Tibial nerve (tissue), 4 donors: ENCODE measurements at regions not wholly inside any gene's neighbourhood (a gene's known extent, or its start where the extent isn't known, plus 50 kb on each side); places are given as distances from the start of the nearest gene placed in this dataset.

Source experiments
- DNase-seq, 2 donors: peaks; one replicate each; pipeline ENCODE4 v3.0.0-alpha.2; 2019; ENCODE audit warnings: low spot score in 2 of 2
- H3K27ac ChIP-seq, 4 donors: fragments of 200-600 bp; sonication (generic) in 3 of 4; one replicate each; pipeline ENCODE4 v1.5.1; 2017 to 2019; ENCODE audit warnings: mild to moderate bottlenecking in 1 of 4
- H3K27me3 ChIP-seq, 2 donors: fragments of 200-600 bp; sonication (generic) in 1 of 2; one replicate each; pipeline versions ENCODE4 v1.5.1 to v1.6.0; 2017 to 2019
- H3K36me3 ChIP-seq, 3 donors: fragments of 200-600 bp; sonication (generic); one replicate each; pipeline ENCODE4 v1.5.1; 2018 to 2019
- H3K4me1 ChIP-seq, 4 donors: fragments of 200-600 bp; sonication (generic) in 3 of 4; one replicate each; pipeline ENCODE4 v1.5.1; 2017 to 2019
- H3K4me3 ChIP-seq, 4 donors: fragments of 200-600 bp; sonication (generic) in 3 of 4; one replicate each; pipeline ENCODE4 v1.5.1; 2017 to 2019; ENCODE audit warnings: mild to moderate bottlenecking in 1 of 4, moderate library complexity in 1 of 4
- H3K9me3 ChIP-seq, 4 donors: fragments of 200-600 bp; sonication (generic) in 3 of 4; one replicate each; pipeline ENCODE4 v1.5.1; 2017 to 2019
- EP300 ChIP-seq, 2 donors: sonication (generic); formaldehyde crosslinking; IDR thresholded peaks; one replicate each; pipeline ENCODE4 v1.6.1; 2017; ENCODE audit warnings: antibody characterized with exemption in 2 of 2, mild to moderate bottlenecking in 1 of 2
- POLR2A ChIP-seq, 2 donors: fragments of 450-650 bp; IDR thresholded peaks; one replicate each; pipeline ENCODE4 v1.6.1; 2017; ENCODE audit warnings: antibody characterized with exemption in 2 of 2, mild to moderate bottlenecking in 2 of 2, moderate library complexity in 2 of 2
- WGBS, 2 donors: methylation state at CpG; one replicate each; pipeline ENCODE4 v1.1.5; 2018; 5-methylcytosine and 5-hydroxymethylcytosine counted together
- TF ChIP-seq, protein P1 (sequence below), 5 experiments: fragments of 200-600 bp in 3 of 5; fragments of 450-650 bp in 2 of 5; sonication (generic) in 3 of 5; IDR thresholded peaks; one replicate each; pipeline ENCODE4 v1.5.1; 2016 to 2019; ENCODE audit warnings: antibody characterized with exemption in 5 of 5, mild to moderate bottlenecking in 3 of 5, moderate library complexity in 2 of 5

GRCh38 chr10:123259081-123259480 lies 104.9 kb downstream of the BUB3 start:
- no peak for DNase-seq
- no peak overlapping the region for H3K4me3 ChIP-seq
- whole genome bisulfite sequencing, 2 donors: 90 to 98% methylated on average over 2 of the region's 2 CpGs
- no peaks in the 10 kb centered on the region for H3K4me1 ChIP-seq
- no peaks in the 10 kb centered on the region for H3K27me3 ChIP-seq
- H3K9me3 ChIP-seq: no peaks in the 10 kb centered on the region
- H3K36me3 ChIP-seq: no peaks in the 10 kb centered on the region
- H3K27ac ChIP-seq: no peak overlapping the region
- TF ChIP-seq, protein P1, sequence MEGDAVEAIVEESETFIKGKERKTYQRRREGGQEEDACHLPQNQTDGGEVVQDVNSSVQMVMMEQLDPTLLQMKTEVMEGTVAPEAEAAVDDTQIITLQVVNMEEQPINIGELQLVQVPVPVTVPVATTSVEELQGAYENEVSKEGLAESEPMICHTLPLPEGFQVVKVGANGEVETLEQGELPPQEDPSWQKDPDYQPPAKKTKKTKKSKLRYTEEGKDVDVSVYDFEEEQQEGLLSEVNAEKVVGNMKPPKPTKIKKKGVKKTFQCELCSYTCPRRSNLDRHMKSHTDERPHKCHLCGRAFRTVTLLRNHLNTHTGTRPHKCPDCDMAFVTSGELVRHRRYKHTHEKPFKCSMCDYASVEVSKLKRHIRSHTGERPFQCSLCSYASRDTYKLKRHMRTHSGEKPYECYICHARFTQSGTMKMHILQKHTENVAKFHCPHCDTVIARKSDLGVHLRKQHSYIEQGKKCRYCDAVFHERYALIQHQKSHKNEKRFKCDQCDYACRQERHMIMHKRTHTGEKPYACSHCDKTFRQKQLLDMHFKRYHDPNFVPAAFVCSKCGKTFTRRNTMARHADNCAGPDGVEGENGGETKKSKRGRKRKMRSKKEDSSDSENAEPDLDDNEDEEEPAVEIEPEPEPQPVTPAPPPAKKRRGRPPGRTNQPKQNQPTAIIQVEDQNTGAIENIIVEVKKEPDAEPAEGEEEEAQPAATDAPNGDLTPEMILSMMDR (IDR thresholded peaks at IDR 0.05): no peak
- no peak for TF ChIP-seq POLR2A (IDR thresholded peaks at IDR 0.05)
- TF ChIP-seq EP300 (IDR thresholded peaks at IDR 0.05): no peak

- H3K27ac ChIP-seq: no peak overlapping the region
- no peak for TF ChIP-seq POLR2A (IDR thresholded peaks at IDR 0.05)
- TF ChIP-seq, protein P1 (IDR thresholded peaks at IDR 0.05): no peak
- no peak for TF ChIP-seq EP300 (IDR thresholded peaks at IDR 0.05)
- H3K27me3 ChIP-seq: no peaks in the 10 kb centered on the region
- 90 to 91% methylated on average over 11 of the region's 11 CpGs for whole genome bisulfite sequencing, 2 donors
- no peak overlapping the region for H3K4me3 ChIP-seq
- no peaks in the 10 kb centered on the region for H3K9me3 ChIP-seq
- no peaks in the 10 kb centered on the region for H3K36me3 ChIP-seq
- no peaks in the 10 kb centered on the region for H3K4me1 ChIP-seq
- DNase-seq: no peak
Measured at GRCh38 chr10:123259791-123260190, 105.6 kb downstream of the BUB3 start.

DNA sequence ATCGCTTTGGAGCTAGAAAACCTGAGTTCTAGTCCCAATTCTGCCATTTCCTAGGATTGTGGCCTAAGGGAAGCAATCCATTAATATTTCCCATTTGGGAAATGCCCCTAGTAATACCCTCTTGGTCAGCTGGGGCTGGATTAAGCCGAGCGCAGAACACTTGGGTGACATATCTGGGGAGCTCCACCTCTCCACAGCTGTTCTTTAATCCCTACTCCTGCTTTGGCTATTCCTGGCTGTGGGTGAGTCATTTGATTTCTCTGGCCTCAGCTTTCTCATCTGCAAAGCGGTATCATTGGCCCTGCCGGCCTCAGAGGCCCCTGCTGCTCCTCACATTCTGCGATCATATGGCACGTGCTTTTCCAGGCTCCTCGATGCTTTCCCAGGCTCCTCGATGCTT lies 108.3 kb downstream of the BUB3 start:
- H3K4me3 ChIP-seq: no peak overlapping the region
- no peaks in the 10 kb centered on the region for H3K4me1 ChIP-seq
- H3K27ac ChIP-seq: no peak overlapping the region
- WGBS, 2 donors: 76 to 87% methylated on average over 9 of the region's 9 CpGs
- DNase-seq: no peak
- no peak for TF ChIP-seq EP300 (IDR thresholded peaks at IDR 0.05)
- TF ChIP-seq, protein P1 (IDR thresholded peaks at IDR 0.05): no peak
- TF ChIP-seq POLR2A (IDR thresholded peaks at IDR 0.05): no peak
- H3K27me3 ChIP-seq: no peaks in the 10 kb centered on the region
- H3K36me3 ChIP-seq: no peaks in the 10 kb centered on the region
- H3K9me3 ChIP-seq: no peaks in the 10 kb centered on the region

GRCh38 chr10:123266971-123267370 lies 112.8 kb downstream of the BUB3 start:
- 63 to 69% methylated on average over 1 of the region's 1 CpG for WGBS, 2 donors
- no peaks in the 10 kb centered on the region for H3K9me3 ChIP-seq
- no peak for DNase-seq
- H3K4me1 ChIP-seq: no peaks in the 10 kb centered on the region
- no peak overlapping the region for H3K4me3 ChIP-seq
- H3K36me3 ChIP-seq: no peaks in the 10 kb centered on the region
- no peak overlapping the region for H3K27ac ChIP-seq
- no peaks in the 10 kb centered on the region for H3K27me3 ChIP-seq
- TF ChIP-seq POLR2A (IDR thresholded peaks at IDR 0.05) (no peak), EP300 (IDR thresholded peaks at IDR 0.05) (no peak)
- TF ChIP-seq, protein P1 (IDR thresholded peaks at IDR 0.05): no peak

DNA sequence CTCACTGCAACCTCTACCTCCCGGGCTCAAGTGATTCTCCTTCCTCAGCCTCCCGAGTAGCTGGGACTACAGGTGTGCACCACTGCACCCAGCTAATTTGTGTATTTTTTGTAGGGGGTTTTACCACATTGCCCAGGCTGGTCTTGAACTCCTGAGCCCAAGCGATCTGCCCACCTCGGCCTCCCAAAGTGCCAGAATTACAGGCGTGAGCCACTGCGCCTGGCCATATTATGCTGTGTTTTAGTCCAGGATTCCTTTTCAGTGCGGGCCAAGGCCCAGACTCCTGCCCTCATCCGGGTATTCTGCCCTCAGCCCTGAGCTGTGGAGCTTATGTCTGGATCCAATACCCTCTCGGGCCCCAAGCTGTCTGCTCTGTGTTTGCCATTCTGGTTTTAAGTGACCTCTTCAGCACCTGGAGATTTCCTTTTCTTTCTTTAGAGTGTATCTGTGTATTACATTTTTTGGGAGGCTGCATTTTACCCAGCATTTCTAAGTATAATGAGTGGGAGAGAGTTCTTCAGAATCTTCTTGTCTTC lies 114.9 kb downstream of the BUB3 start:
- Histone ChIP-seq H3K4me1 (no peaks in the 10 kb centered on the region), H3K36me3 (no peaks in the 10 kb centered on the region), H3K27me3 (peaks cover 0 to 7% of the 10 kb centered on the region in 2 donors), H3K4me3 (no peak overlapping the region), H3K9me3 (no peaks in the 10 kb centered on the region), H3K27ac (no peak overlapping the region)
- 82% methylated on average over 9 of the region's 9 CpGs for WGBS, 2 donors
- TF ChIP-seq EP300 (IDR thresholded peaks at IDR 0.05) (no peak), POLR2A (IDR thresholded peaks at IDR 0.05) (no peak)
- TF ChIP-seq, protein P1 (IDR thresholded peaks at IDR 0.05): no peak
- no peak for DNase-seq
